HG03558 (cell line): ENCODE measurements at regions not wholly inside any gene's neighbourhood (a gene's known extent, or its start where the extent isn't known, plus 50 kb on each side); places are given as distances from the start of the nearest gene placed in this dataset.
"Not testable (repeated sequence)": the region's sequence is repeated elsewhere in the genome, so short reads cannot be mapped to it uniquely, and the experiment has no call there.

Source experiments
- ATAC-seq: cut with Tn5 transposase; IDR thresholded peaks from one replicate; pipeline ENCODE4 v1.9.1; 2021; ENCODE audit warnings: moderate number of reproducible peaks; ENCODE audit not compliant: unreplicated experiment; ENCODE audit errors: extremely low read depth

DNA sequence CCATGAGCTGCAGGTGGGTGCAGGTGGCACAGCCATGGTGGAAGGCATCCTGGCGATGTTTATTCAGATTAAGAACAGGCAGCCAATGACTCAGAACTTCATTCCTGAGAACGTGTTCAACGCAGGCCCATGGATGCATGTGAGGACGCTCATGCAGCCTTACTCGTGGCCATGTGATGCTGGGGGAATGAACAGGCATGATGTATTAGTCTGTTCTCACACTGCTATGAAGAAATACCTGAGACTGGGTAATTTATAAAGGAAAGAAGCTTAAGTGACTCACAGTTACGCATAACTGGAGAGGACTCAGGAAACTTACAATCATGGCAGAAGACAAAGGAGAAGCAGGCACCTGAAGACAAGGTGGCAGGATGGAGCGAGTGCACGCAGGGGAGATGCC is 146.6 kb downstream of the RNASET2 start:
- no peak for ATAC-seq

DNA sequence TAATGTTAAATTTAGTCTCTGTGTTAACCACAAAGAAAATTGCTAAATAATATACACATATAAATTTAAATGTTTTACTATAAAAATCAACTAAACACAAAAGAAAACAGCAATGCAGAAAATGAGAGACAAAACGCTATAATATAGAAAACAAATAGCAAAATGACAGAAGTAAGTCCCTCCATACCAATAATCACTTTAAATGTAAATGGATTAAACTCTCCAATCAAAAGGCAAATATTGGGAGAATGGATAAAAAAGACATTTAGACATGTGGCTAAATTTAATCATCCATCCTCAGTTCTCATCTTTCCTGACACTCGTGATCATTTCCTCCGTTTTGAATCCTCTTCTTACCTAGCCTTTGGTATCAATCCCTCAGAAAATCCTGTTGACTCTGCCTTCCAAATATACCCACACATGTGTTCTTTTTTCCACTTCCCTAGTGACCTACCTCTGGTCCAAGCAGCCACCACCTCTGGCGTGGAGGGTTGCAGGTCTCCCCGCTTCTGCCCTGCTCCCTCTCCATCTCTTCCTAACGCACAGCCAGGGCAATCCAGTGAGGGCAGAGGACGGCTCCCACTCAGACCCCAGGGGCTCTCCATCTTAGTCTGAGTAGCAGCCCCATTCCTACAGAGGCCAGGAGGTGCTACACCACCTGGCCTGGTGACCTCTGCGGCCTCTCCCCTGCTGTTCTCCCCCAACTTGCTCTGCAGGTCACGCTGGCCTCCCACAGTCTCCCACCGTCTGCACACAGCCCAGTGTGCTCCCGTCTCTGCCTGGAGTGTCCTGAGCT is 149.2 kb downstream of the RNASET2 start:
- no peak for ATAC-seq

DNA sequence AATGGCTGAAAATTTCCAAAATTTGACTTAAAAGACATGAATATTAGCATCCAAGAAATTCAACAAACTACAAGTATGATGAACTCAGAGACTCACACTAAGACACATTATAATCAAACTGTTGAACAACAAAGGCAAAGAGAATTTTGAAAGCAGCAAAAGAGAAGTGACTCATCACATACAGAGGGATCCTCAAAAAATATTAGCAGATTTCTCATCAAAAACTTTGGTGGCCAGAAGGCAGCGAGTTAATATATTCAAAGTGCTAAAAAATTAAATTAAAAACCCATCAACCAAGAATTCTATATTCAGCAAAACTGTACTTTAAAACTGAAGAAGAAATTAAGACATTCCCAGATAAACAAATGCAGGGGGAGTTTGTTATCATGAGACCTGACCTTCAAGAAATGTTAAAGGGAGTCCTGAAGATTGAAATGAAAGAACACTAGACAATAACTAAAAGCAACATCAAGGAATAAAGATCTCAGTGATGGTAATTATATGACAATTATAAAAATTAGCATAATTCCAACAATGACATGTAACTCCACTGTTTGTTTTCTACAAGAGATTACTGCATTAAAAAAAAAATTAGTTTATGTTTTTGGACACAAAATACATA is 150.0 kb downstream of the RNASET2 start:
- ATAC-seq = no peak

GRCh38 chr6:166803471-166803870 is 152.9 kb downstream of the RNASET2 start:
- no peak for ATAC-seq

DNA sequence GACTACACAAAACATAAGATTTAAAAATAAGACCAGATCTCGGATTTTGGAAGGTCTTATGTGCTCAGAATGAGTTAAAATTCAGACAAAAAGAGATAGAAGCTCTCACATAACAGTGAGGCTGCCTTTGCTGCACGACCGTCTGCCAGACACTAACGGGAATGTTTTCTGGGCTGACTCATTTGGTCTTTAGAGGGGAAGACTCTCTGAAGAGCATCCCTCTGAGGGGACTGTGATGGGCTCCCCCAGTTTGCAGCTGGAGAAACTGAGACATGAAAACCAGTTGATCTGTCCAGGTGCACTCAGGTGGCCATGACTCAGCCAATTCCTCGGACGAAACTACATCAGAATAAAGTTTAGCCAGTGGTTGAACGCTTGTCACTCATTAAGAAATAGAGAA is 153.9 kb downstream of the RNASET2 start:
- no peak for ATAC-seq

DNA sequence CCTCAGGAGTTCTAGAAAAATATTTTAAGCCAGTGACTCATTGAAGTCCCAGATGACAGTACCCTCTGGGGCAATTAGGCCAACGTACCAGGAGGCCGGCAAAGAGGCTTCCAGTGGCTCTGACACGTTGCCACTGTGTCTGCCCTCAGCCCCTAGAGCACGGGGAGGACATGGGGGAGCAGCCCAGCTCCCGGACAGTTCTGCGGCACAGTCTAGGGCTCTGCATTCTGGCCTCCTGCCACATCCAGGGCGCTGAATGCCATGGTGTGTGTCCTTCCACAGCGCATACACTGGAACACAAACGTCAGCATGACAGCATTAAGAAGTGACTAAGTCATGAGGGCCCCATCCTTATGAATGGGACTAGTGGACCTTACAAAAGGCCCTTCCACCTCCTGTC is 156.2 kb downstream of the RNASET2 start:
- ATAC-seq = no peak

- no peak for ATAC-seq
Measured at GRCh38 chr6:166798652-166799051, 157.7 kb downstream of the RNASET2 start.

DNA sequence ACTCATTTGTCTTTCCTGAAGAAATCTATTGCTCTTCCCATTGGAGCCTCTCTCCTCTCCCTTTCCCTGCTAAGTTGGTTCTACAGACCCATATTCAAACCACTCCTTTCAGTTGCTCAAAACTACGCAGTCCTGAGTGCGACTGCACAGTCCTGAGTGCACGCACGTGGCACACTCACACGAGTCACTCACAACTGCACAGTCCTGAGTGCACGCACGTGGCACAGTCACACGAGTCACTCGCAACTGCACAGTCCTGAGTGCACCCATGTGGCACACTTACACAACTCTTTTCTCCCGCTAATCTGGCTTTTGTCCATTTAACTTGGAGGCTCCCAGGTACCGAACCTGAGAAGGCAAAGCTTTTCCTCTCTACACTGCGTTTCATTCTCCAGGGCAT is 159.7 kb downstream of the RNASET2 start:
- no peak for ATAC-seq

DNA sequence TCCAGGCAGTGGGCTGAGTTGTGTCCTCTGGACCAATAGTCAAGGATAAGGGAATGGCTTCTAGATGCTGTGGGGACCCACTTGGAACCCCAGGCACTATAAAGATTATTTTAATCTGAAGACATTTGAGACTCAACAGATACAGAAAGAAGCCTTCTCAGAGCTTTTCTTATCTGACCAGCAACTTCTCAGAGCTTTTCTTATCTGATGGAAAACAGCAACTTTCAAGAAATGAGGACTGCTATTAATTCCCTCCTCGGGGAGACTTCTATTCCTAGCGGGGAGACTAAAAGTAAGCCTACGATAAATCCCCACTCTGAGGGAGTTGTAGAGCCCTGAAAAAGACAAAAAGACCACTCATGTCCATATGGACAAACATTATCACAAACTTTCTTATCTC is 160.5 kb downstream of the RNASET2 start:
- no peak for ATAC-seq

- not testable (repeated sequence) for ATAC-seq
Measured at GRCh38 chr6:166790808-166791207, 163.8 kb upstream of the RPS6KA2 start.

DNA sequence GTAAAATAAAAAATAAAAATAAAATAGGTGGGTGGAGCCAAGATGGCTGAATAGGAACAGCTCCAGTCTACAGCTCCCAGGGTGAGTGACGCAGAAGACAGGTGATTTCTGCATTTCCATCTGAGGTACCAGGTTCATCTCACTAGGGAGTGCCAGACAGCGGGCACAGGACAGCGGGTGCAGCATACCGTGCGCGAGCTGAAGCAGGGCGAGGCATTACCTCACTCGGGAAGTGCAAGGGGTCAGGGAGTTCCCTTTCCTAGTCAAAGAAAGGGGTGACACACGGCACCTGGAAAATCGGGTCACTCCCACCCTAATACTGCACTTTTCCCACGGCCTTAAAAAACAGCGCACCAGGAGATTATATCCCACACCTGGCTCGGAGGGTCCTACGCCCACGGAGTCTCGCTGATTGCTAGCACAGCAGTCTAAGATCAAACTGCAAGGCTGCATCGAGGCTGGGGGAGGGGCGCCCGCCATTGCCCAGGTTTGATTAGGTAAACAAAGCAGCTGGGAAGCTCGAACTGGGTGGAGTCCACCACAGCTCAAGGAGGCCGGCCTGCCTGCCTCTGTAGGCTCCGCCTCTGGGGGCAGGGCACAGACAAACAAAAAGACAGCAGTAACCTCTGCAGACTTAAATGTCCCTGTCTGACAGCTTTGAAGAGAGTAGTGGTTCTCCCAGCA is 161.9 kb upstream of the RPS6KA2 start:
- ATAC-seq = not testable (repeated sequence)

- no peak for ATAC-seq
Measured at GRCh38 chr6:166786704-166787293, 159.7 kb upstream of the RPS6KA2 start.

DNA sequence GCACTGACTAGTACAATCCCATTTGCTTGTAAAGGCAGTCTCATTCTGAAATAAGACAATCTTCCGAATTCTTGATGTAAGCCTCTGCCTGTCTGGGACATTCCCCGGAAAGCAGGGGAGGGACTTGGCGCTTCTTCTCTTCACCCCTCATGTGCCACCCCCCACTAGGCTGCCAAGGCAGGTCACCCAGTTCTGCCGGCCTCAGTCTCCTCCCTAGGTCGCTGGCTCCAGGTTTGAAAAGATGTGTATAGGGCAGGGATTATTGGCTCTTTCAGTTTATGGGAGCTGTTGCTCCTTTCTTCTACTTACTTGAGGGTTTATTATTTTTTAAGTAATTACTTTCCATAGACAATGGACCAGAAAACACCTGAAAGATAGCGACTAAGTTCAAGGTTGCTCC is 158.1 kb upstream of the RPS6KA2 start:
- no peak for ATAC-seq

DNA sequence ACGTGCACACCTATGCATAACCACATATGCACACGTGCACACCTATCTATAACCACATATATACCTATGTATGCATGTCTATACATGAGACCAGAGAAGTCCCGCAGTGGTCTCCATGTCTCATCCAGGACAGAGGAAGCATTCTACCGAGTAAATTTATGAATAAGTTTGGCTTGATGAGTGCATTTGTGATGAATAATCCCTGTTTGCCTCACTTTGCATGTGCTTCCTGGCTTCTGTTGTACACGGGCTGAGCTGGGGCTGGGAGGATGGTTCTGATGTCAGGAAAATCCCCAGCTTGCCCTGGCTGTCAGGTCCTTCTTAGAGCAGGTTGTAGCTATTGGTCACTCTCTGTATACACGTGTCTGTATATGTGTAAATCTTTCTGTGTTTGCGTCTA is 157.6 kb upstream of the RPS6KA2 start:
- ATAC-seq = no peak

DNA sequence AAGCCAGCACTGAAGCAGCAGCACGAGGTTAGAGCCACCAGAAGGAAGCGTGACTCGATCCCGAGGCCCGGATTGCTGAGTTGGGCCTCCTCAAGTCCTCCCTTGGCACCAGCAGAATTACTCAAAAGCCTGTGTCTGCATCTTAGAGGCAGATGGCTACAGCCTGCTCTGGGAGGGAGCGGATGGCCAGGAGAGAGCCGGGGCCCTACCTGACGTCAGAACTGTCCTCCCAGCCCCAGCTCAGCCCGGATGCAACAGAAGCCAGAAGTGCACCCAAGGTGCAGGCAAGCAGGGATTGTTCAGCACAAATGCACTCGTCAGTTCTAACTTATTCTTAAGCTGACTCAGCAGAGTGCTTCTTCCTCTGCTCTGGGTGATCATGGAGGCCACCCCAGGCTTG is 155.5 kb upstream of the RPS6KA2 start:
- ATAC-seq = no peak

DNA sequence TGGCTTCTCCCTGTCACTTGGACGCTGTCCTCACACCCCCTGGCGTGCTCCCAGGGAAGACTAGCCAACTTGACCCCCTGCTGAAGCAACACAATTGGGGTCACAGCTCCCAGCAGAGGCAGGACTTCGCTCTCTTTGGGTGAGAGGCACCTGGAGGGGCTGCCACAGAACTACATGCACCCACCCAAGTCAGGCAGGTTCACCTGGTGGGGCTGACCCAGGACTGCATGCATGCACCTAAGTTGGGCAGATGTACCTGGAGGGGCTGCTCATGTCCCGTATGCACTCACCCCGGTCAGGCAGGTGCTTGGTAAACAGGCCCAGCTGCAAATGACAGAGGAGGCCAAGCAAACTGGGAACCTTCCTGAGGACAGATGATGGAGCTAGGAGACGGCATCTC is 154.3 kb upstream of the RPS6KA2 start:
- ATAC-seq = no peak

GRCh38 chr6:166779963-166780683 is 153.1 kb upstream of the RPS6KA2 start:
- no peak for ATAC-seq

GRCh38 chr6:166779381-166779780 is 152.3 kb upstream of the RPS6KA2 start:
- no peak for ATAC-seq

DNA sequence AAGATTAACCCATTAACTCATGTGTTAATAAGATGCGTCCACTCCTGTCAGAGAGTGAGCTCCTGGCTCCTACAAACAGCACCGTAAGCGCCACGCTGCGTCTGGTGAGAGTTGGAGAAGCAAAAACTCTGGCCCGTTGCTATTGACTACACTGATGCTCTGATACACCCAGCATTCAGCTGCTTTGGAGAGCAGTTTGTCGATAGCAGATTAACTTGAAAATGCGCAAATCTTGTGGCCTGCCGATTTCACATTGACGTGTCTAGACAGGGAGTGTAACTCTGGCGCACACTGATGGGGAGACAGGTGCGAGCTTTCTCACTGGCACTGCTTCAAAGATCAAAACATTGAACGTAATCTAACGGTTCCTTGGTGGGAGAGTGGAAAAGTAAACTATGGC is 151.7 kb upstream of the RPS6KA2 start:
- ATAC-seq = no peak

DNA sequence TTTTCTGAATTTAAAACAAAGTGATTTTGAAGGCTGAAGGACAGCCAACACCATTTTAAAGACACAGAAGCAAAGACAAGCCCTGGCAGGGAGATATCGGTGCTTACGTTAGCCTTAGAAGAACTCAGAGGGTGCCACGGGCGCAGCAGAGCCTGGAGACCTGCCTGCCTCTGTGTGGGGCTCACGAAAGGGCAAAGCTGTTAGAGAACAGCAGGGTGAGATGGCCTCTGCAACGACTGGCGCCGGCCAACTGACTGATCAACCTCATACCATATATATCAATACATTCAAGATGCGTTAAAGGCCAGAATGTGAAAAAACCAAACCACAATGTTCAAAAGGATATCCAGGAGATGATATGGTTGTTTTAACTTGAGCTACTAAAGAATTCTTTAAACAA is 151.0 kb upstream of the RPS6KA2 start:
- no peak for ATAC-seq
